ENCODE measurements at regions not wholly inside any gene's neighbourhood (a gene's known extent, or its start where the extent isn't known, plus 50 kb on each side); places are given as distances from the start of the nearest gene placed in this dataset.

DNA sequence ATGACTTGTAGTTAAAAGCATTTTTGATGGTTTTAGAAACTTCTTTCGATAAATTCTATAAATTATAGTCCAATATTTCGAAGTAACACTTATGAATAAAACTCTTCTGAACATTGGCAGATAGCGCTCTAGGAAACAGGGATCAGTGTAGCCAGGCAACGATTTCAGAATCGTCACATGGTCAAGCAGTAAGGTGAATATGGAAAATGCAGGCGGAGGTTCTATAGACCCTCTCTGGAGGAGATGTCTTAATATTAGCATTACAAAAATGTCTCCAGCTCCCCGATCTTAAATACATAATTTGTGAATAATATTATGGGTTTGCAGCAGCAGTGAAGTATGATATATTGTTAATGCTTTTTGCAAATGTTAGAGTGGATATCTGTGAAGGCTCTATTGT lies 310.3 kb downstream of the SS18 start:
- TF ChIP-seq POLR2A (IDR thresholded peaks at IDR 0.05; ENCODE audit: low read length) (no peak), GATA1 (IDR thresholded peaks at IDR 0.05; ENCODE audit: low read depth, low read length) (no peak)
